IMR-90 (cell line): ENCODE measurements at regions not wholly inside any gene's neighbourhood (a gene's known extent, or its start where the extent isn't known, plus 50 kb on each side); places are given as distances from the start of the nearest gene placed in this dataset.

Experiments used
- ATAC-seq: fragments of 200-7000 bp; cut with Tn5 transposase; 2 replicates; pipeline ENCODE4 v1.9.1; 2020; ENCODE audit warnings: low read depth, mild to moderate bottlenecking, moderate library complexity
- BruUV-seq: library from RNA; stranded (reverse); fragments of 400-500 nt; replicated peaks from 2 replicates; lab custom pipeline; 2021; lab: Mats Ljungman, UMichigan
- CTCF ChIA-PET: fragments of 300-600 bp; formaldehyde crosslinking; extraction: SDS; loops from one replicate; lab custom pipeline; 2021; ENCODE audit warnings: antibody characterized with exemption; lab: Yijun Ruan, JAX
- POLR2A ChIA-PET: fragments of 300-600 bp; sonication (Branson Sonifier 250); formaldehyde crosslinking; loops from one replicate; lab custom pipeline; 2022; ENCODE audit warnings: antibody characterized with exemption; ENCODE audit not compliant: unreplicated experiment; lab: Charles Lee
- DNase-seq: peaks from one replicate; pipeline ENCODE4 v3.0.0; 2013
- H2AFZ ChIP-seq: replicated peaks from 2 replicates; pipeline ENCODE3; 2013; ENCODE audit warnings: low read length, mild to moderate bottlenecking; ENCODE audit not compliant: poor library complexity
- H2AK5ac ChIP-seq: 2 replicates; pipeline ENCODE4 v1.6.1; 2013; ENCODE audit warnings: low read depth, low read length, inconsistent platforms
- H2AK9ac ChIP-seq: replicated peaks from 2 replicates; pipeline ENCODE3; 2013; ENCODE audit warnings: mild to moderate bottlenecking, low read depth, low read length, moderate library complexity; ENCODE audit not compliant: poor library complexity
- H2BK120ac ChIP-seq: 2 replicates; pipeline ENCODE4 v1.6.1; 2013; ENCODE audit warnings: low read depth, low read length, inconsistent platforms
- H2BK15ac ChIP-seq: 3 replicates; pipeline ENCODE4 v1.6.1; 2013; ENCODE audit warnings: low read depth, low read length, inconsistent platforms
- H2BK20ac ChIP-seq: 2 replicates; pipeline ENCODE4 v1.6.1; 2013; ENCODE audit warnings: low read depth, mild to moderate bottlenecking, inconsistent platforms, low read length, moderate library complexity
- H2BK5ac ChIP-seq: 2 replicates; pipeline ENCODE4 v1.6.1; 2013; ENCODE audit warnings: mild to moderate bottlenecking, low read depth, low read length, inconsistent platforms; ENCODE audit not compliant: poor library complexity, severe bottlenecking
- H3K14ac ChIP-seq: replicated peaks from 2 replicates; pipeline ENCODE4 v1.6.1; 2013; ENCODE audit warnings: low read depth, low read length, inconsistent platforms
- H3K18ac ChIP-seq: 2 replicates; pipeline ENCODE4 v1.6.1; 2013; ENCODE audit warnings: low read depth, low read length, control low read depth
- H3K23ac ChIP-seq: 2 replicates; pipeline ENCODE4 v1.6.1; 2013; ENCODE audit warnings: low read depth, low read length, inconsistent platforms
- H3K27ac ChIP-seq: 2 replicates; pipeline ENCODE4 v1.5.1; 2013; ENCODE audit warnings: mild to moderate bottlenecking, control low read depth, low read length; ENCODE audit not compliant: insufficient read depth
- H3K27me3 ChIP-seq: 2 replicates; pipeline ENCODE4 v1.6.1; 2013; ENCODE audit warnings: low read length; ENCODE audit not compliant: control insufficient read depth, insufficient read depth
- H3K36me3 ChIP-seq: 2 replicates; pipeline ENCODE4 v1.6.1; 2013; ENCODE audit warnings: low read length, mixed read lengths; ENCODE audit not compliant: control insufficient read depth, insufficient read depth
- H3K4ac ChIP-seq: 2 replicates; pipeline ENCODE4 v1.6.1; 2013; ENCODE audit warnings: low read depth, low read length, inconsistent platforms
- H3K4me1 ChIP-seq: 2 replicates; pipeline ENCODE4 v1.6.1; 2013; ENCODE audit warnings: low read length, mixed read lengths; ENCODE audit not compliant: control insufficient read depth, insufficient read depth
- H3K4me2 ChIP-seq: 2 replicates; pipeline ENCODE4 v1.6.1; 2013; ENCODE audit warnings: low read depth, mild to moderate bottlenecking, control low read depth, low read length, moderate library complexity
- H3K4me3 ChIP-seq: 2 replicates; pipeline ENCODE4 v1.5.1; 2013; ENCODE audit warnings: low read depth, mild to moderate bottlenecking, control low read depth, low read length, moderate library complexity; ENCODE audit not compliant: insufficient read depth
- H3K56ac ChIP-seq: 2 replicates; pipeline ENCODE4 v1.6.1; 2013; ENCODE audit warnings: low read length, inconsistent platforms; ENCODE audit not compliant: insufficient read depth; ENCODE audit errors: extremely low read depth
- H3K79me1 ChIP-seq, 2 experiments: 2 replicates each; pipeline ENCODE4 v1.6.1; 2013; ENCODE audit warnings: low read length in 2 of 2, inconsistent platforms in 1 of 2, low read depth in 1 of 2
- H3K9ac ChIP-seq: 2 replicates; pipeline ENCODE4 v1.6.1; 2013; ENCODE audit warnings: low read depth, low read length, control low read depth
- H3K9me1 ChIP-seq: 2 replicates; pipeline ENCODE4 v1.6.1; 2013; ENCODE audit warnings: low read length, inconsistent platforms; ENCODE audit not compliant: insufficient read depth
- H3K9me3 ChIP-seq: 2 replicates; pipeline ENCODE4 v1.6.1; 2013; ENCODE audit warnings: low read length; ENCODE audit not compliant: control insufficient read depth, insufficient read depth
- H4K20me1 ChIP-seq: 2 replicates; pipeline ENCODE4 v1.6.1; 2013; ENCODE audit warnings: low read length, inconsistent platforms; ENCODE audit not compliant: insufficient read depth
- H4K5ac ChIP-seq: 2 replicates; pipeline ENCODE4 v1.6.1; 2013; ENCODE audit warnings: mild to moderate bottlenecking, low read depth, low read length, control low read depth
- H4K8ac ChIP-seq, 2 experiments: 2 replicates each; pipeline ENCODE4 v1.6.1; 2013; ENCODE audit warnings: low read depth in 2 of 2, low read length in 2 of 2, control low read depth in 1 of 2, inconsistent platforms in 1 of 2
- H4K91ac ChIP-seq: 2 replicates; pipeline ENCODE4 v1.6.1; 2013; ENCODE audit warnings: low read depth, low read length, inconsistent platforms; ENCODE audit not compliant: insufficient read depth
- CEBPB ChIP-seq: IDR thresholded peaks from 2 replicates; pipeline ENCODE4 v1.6.1; 2012; ENCODE audit warnings: low read depth, low read length, improper control_type of control experiment
- CHD1 ChIP-seq: IDR thresholded peaks from 2 replicates; pipeline ENCODE4 v1.6.1; 2012; ENCODE audit warnings: low read depth, low read length, improper control_type of control experiment
- ELK1 ChIP-seq: fragments of 150-350 bp; IDR thresholded peaks from 2 replicates; pipeline ENCODE4 v1.6.1; 2016; ENCODE audit warnings: low read depth, mild to moderate bottlenecking, low read length, moderate library complexity, borderline replicate concordance
- MAFK ChIP-seq: IDR thresholded peaks from 2 replicates; pipeline ENCODE4 v1.6.1; 2012; ENCODE audit warnings: low read depth, low read length, improper control_type of control experiment
- NFE2L2 ChIP-seq: fragments of 150-350 bp; IDR thresholded peaks from 2 replicates; pipeline ENCODE4 v1.6.1; 2016; ENCODE audit warnings: low read depth, mild to moderate bottlenecking, low read length
- whole genome bisulfite sequencing, 2 experiments: methylation state at CpG; one replicate each; pipeline versions ENCODE4 v1.1.5 to v1.1.7; 2013; ENCODE audit warnings: missing lambda C conversion rate in 2 of 2; ENCODE audit not compliant: insufficient read length in 1 of 2; ENCODE audit errors: extremely low coverage in 2 of 2; 5-methylcytosine and 5-hydroxymethylcytosine counted together
- dilution Hi-C: fragments of 300-500 bp; cut with HindIII; formaldehyde crosslinking; loops from one replicate; pipeline ENCODE4 v1.14.3; 2018; ENCODE audit warnings: low sequenced_read_pairs; ENCODE audit not compliant: unreplicated experiment
- in situ Hi-C: fragments of 300-500 bp; cut with MboI; formaldehyde crosslinking; loops from 3 replicates; pipeline ENCODE4 v1.14.3; 2019; ENCODE audit warnings: low sequenced_read_pairs, inconsistent platforms, mixed read lengths
- intact Hi-C: fragments of 100-400 bp; cut with micrococcal nuclease; formaldehyde crosslinking; loops from 2 replicates; pipeline ENCODE4 v1.10.0; 2022

GRCh38 chr16:72429671-72430081, 257.7 kb upstream of the PMFBP1 start:
- Histone ChIP-seq H4K20me1 (no peaks in the 10 kb centered on the region), H3K4me3 (no peak overlapping the region), H3K4ac (no peak overlapping the region), H2AK5ac (no peak overlapping the region), H3K18ac (no peak overlapping the region), H2AFZ (no peak overlapping the region), H4K5ac (no peak overlapping the region), H2AK9ac (no peak overlapping the region), H3K79me1 (no peaks in the 10 kb centered on the region), H2BK5ac (no peak overlapping the region), H4K8ac (no peak overlapping the region), H2BK20ac (no peak overlapping the region), H3K9me1 (no peaks in the 10 kb centered on the region), H3K4me2 (no peak overlapping the region), H3K9ac (no peak overlapping the region), H3K27ac (no peak overlapping the region), H3K36me3 (no peaks in the 10 kb centered on the region), H3K14ac (no peak overlapping the region), H2BK15ac (no peak overlapping the region), H3K9me3 (no peaks in the 10 kb centered on the region), H3K56ac (no peak overlapping the region), H3K23ac (no peak overlapping the region), H2BK120ac (no peak overlapping the region), H3K4me1 (no peaks in the 10 kb centered on the region), H3K27me3 (no peaks in the 10 kb centered on the region), H4K91ac (no peak overlapping the region)
- ChIA-PET POLR2A (no interaction called here), CTCF (no interaction called here)
- TF ChIP-seq NFE2L2, result no peak
- TF ChIP-seq CHD1, result no peak
- TF ChIP-seq ELK1, result no peak
- TF ChIP-seq CEBPB, result no peak
- TF ChIP-seq MAFK, result no peak
- DNase-seq, result no peak
- BruUV-seq, result no TSS peak
- in situ Hi-C loops, result no loop called here
- ATAC-seq, result no peak
- intact Hi-C loops, result no loop called here
- dilution Hi-C loops, result no loop called here
- 100% methylated on average over 2 of the region's 5 CpGs; no CpG with 5 or more reads in 1 of the 2 experiments for WGBS, 2 experiments
